ENCODE measurements at regions not wholly inside any gene's neighbourhood (a gene's known extent, or its start where the extent isn't known, plus 50 kb on each side); places are given as distances from the start of the nearest gene placed in this dataset.

- TF ChIP-seq, protein P1, sequence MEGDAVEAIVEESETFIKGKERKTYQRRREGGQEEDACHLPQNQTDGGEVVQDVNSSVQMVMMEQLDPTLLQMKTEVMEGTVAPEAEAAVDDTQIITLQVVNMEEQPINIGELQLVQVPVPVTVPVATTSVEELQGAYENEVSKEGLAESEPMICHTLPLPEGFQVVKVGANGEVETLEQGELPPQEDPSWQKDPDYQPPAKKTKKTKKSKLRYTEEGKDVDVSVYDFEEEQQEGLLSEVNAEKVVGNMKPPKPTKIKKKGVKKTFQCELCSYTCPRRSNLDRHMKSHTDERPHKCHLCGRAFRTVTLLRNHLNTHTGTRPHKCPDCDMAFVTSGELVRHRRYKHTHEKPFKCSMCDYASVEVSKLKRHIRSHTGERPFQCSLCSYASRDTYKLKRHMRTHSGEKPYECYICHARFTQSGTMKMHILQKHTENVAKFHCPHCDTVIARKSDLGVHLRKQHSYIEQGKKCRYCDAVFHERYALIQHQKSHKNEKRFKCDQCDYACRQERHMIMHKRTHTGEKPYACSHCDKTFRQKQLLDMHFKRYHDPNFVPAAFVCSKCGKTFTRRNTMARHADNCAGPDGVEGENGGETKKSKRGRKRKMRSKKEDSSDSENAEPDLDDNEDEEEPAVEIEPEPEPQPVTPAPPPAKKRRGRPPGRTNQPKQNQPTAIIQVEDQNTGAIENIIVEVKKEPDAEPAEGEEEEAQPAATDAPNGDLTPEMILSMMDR (IDR thresholded peaks at IDR 0.05; ENCODE audit: poor library complexity, severe bottlenecking): no peak
- no peak for TF ChIP-seq RAD21 (conservative IDR thresholded peaks at IDR 0.05)
Measured at GRCh38 chr3:178435575-178435974, 100.7 kb upstream of the KCNMB2 start.

Measured in neural cell (in vitro differentiated cells).